Brain microvascular endothelial cell (primary cell): ENCODE measurements at regions not wholly inside any gene's neighbourhood (a gene's known extent, or its start where the extent isn't known, plus 50 kb on each side); places are given as distances from the start of the nearest gene placed in this dataset.
A peak's percentile ranks its signal among the peaks of the same experiment; 100 is the strongest.

ENCODE experiments used
- DNase-seq: peaks from one replicate; pipeline ENCODE4 v3.0.0-alpha.2; 2020
- H3K27ac ChIP-seq: fragments of 250-450 bp; sonication (Bioruptor Pico); 2 replicates; pipeline ENCODE4 v1.5.1; 2020; ENCODE audit warnings: mild to moderate bottlenecking, moderate library complexity
- H3K27me3 ChIP-seq: fragments of 250-450 bp; sonication (Bioruptor Pico); replicated peaks from 2 replicates; pipeline ENCODE4 v1.5.1; 2020; ENCODE audit warnings: mild to moderate bottlenecking
- H3K36me3 ChIP-seq: fragments of 250-450 bp; sonication (Bioruptor Pico); replicated peaks from 2 replicates; pipeline ENCODE4 v1.5.1; 2020; ENCODE audit warnings: mild to moderate bottlenecking
- H3K4me3 ChIP-seq: 2 replicates; pipeline ENCODE4 v1.5.1; 2011; ENCODE audit warnings: low read depth, mild to moderate bottlenecking, control low read depth, low read length, moderate library complexity
- CTCF ChIP-seq: IDR thresholded peaks from 2 replicates; pipeline ENCODE4 v1.5.1; 2011; ENCODE audit warnings: low read depth, mild to moderate bottlenecking, moderate library complexity, low read length, control low read depth, inconsistent platforms; ENCODE audit errors: missing control alignments
- in situ Hi-C: cut with HindIII; loops from 2 replicates; pipeline ENCODE4 v1.10.0; 2017; ENCODE audit warnings: low sequenced_read_pairs, low pct_ligation_motif_present

GRCh38 chr18:39681061-39681460 lies 2115.5 kb upstream of the CELF4 start:
- in situ Hi-C loops, result no loop called here
- H3K36me3 ChIP-seq, result no peaks in the 10 kb centered on the region

GRCh38 chr18:39675906-39676305 lies 2110.3 kb upstream of the CELF4 start:
- H3K27me3 ChIP-seq, result no peaks in the 10 kb centered on the region
- no peak overlapping the region for H3K27ac ChIP-seq
- DNase-seq, result no peak
- in situ Hi-C loops, result no loop called here
- no peaks in the 10 kb centered on the region for H3K36me3 ChIP-seq
- TF ChIP-seq CTCF, result no peak
- no peak overlapping the region for H3K4me3 ChIP-seq

More at GRCh38 chr18:39681061-39681460, 2115.5 kb upstream of the CELF4 start:
- TF ChIP-seq CTCF, result no peak
- no peaks in the 10 kb centered on the region for H3K27me3 ChIP-seq
- H3K4me3 ChIP-seq, result no peak overlapping the region
- DNase-seq, result no peak
- H3K27ac ChIP-seq, result no peak overlapping the region

- TF ChIP-seq CTCF, result no peak
- DNase-seq, result peak; percentile 20
- in situ Hi-C loops, result no loop called here
- H3K36me3 ChIP-seq, result no peaks in the 10 kb centered on the region
- H3K27ac ChIP-seq, result no peak overlapping the region
- H3K27me3 ChIP-seq, result no peaks in the 10 kb centered on the region
- no peak overlapping the region for H3K4me3 ChIP-seq
These were observed 2109.8 kb upstream of the CELF4 start for GRCh38 chr18:39675368-39675767.

GRCh38 chr18:39672171-39672570 lies 2106.6 kb upstream of the CELF4 start:
- Histone ChIP-seq H3K27ac (no peak overlapping the region), H3K4me3 (no peak overlapping the region), H3K36me3 (no peaks in the 10 kb centered on the region), H3K27me3 (no peaks in the 10 kb centered on the region)
- no peak for DNase-seq
- in situ Hi-C loops, result no loop called here
- TF ChIP-seq CTCF, result no peak

- in situ Hi-C loops, result no loop called here
- Histone ChIP-seq H3K4me3 (no peak overlapping the region), H3K27ac (no peak overlapping the region), H3K36me3 (no peaks in the 10 kb centered on the region), H3K27me3 (no peaks in the 10 kb centered on the region)
- TF ChIP-seq CTCF, result no peak
- DNase-seq, result peak; percentile 2
These were observed 2102.3 kb upstream of the CELF4 start for GRCh38 chr18:39667905-39668304.

- in situ Hi-C loops, result no loop called here
- Histone ChIP-seq H3K4me3 (no peak overlapping the region), H3K27me3 (no peaks in the 10 kb centered on the region), H3K36me3 (no peaks in the 10 kb centered on the region), H3K27ac (no peak overlapping the region)
- DNase-seq, result no peak
- TF ChIP-seq CTCF, result no peak
These were observed 2100.9 kb upstream of the CELF4 start for GRCh38 chr18:39666541-39666940.
